Neuronal stem cell (in vitro differentiated cells): ENCODE measurements at regions not wholly inside any gene's neighbourhood (a gene's known extent, or its start where the extent isn't known, plus 50 kb on each side); places are given as distances from the start of the nearest gene placed in this dataset.

ENCODE experiments used
- DNase-seq: peaks from one replicate; pipeline ENCODE4 v3.0.0-alpha.2; 2013; ENCODE audit warnings: low spot score
- H2AFZ ChIP-seq: one replicate; pipeline ENCODE4 v1.6.1; 2013; ENCODE audit warnings: mild to moderate bottlenecking, low read length, inconsistent platforms
- H2AK5ac ChIP-seq: 2 replicates; pipeline ENCODE4 v1.6.1; 2013; ENCODE audit warnings: low read depth, mild to moderate bottlenecking, inconsistent platforms, low read length, moderate library complexity, mixed read lengths
- H2BK120ac ChIP-seq: 2 replicates; pipeline ENCODE4 v1.6.1; 2013; ENCODE audit warnings: low read depth, mild to moderate bottlenecking, inconsistent platforms, low read length, moderate library complexity, mixed read lengths
- H2BK12ac ChIP-seq: one replicate; pipeline ENCODE4 v1.6.1; 2013; ENCODE audit warnings: low read length, inconsistent platforms
- H2BK15ac ChIP-seq: 2 replicates; pipeline ENCODE4 v1.6.1; 2013; ENCODE audit warnings: mild to moderate bottlenecking, low read length, inconsistent platforms, mixed read lengths
- H2BK5ac ChIP-seq: one replicate; pipeline ENCODE4 v1.6.1; 2013; ENCODE audit warnings: inconsistent platforms, mild to moderate bottlenecking, low read length, moderate library complexity
- H3K14ac ChIP-seq: one replicate; pipeline ENCODE4 v1.6.1; 2013; ENCODE audit warnings: low read length, inconsistent platforms
- H3K18ac ChIP-seq: 2 replicates; pipeline ENCODE4 v1.6.1; 2013; ENCODE audit warnings: low read length, inconsistent platforms
- H3K23ac ChIP-seq: 2 replicates; pipeline ENCODE4 v1.6.1; 2013; ENCODE audit warnings: low read depth, mild to moderate bottlenecking, mixed read lengths, low read length, inconsistent platforms; ENCODE audit not compliant: poor library complexity
- H3K27ac ChIP-seq: replicated peaks from 3 replicates; pipeline ENCODE4 v1.5.1; 2013; ENCODE audit warnings: low read length, inconsistent platforms
- H3K27me3 ChIP-seq, 3 experiments: 2 replicates each; pipeline ENCODE4 v1.6.1; 2013; ENCODE audit warnings: low read length in 3 of 3, mild to moderate bottlenecking in 2 of 3, inconsistent platforms in 1 of 3, low read depth in 1 of 3, mixed read lengths in 1 of 3, moderate library complexity in 1 of 3; ENCODE audit not compliant: control insufficient read depth in 3 of 3, insufficient read depth in 3 of 3
- H3K36me3 ChIP-seq, 2 donors: replicated peaks in 1 of 2; 2 replicates each; pipeline ENCODE4 v1.6.1; 2013; ENCODE audit warnings: low read length in 2 of 2; ENCODE audit not compliant: control insufficient read depth in 2 of 2, insufficient read depth in 2 of 2
- H3K4ac ChIP-seq: 2 replicates; pipeline ENCODE4 v1.6.1; 2013; ENCODE audit warnings: inconsistent platforms, mild to moderate bottlenecking, low read length, moderate library complexity
- H3K4me1 ChIP-seq, 2 donors: 1 replicate in 1 of 2; 2 replicates in 1 of 2; pipeline ENCODE4 v1.6.1; 2013; ENCODE audit warnings: low read length in 2 of 2, low read depth in 1 of 2; ENCODE audit not compliant: control insufficient read depth in 2 of 2, insufficient read depth in 1 of 2
- H3K4me2 ChIP-seq: one replicate; pipeline ENCODE4 v1.6.1; 2013; ENCODE audit warnings: mild to moderate bottlenecking, low read length, inconsistent platforms; ENCODE audit not compliant: insufficient read depth, poor library complexity, severe bottlenecking
- H3K4me3 ChIP-seq, 2 donors: 2 replicates each; pipeline ENCODE4 v1.5.1; 2013; ENCODE audit warnings: low read length in 2 of 2, mild to moderate bottlenecking in 2 of 2, inconsistent platforms in 1 of 2, moderate library complexity in 1 of 2
- H3K79me1 ChIP-seq: one replicate; pipeline ENCODE4 v1.6.1; 2013; ENCODE audit warnings: low read depth, mild to moderate bottlenecking, inconsistent platforms, low read length, moderate library complexity
- H3K9ac ChIP-seq: one replicate; pipeline ENCODE4 v1.6.1; 2013; ENCODE audit warnings: mild to moderate bottlenecking, low read depth, low read length, inconsistent platforms; ENCODE audit not compliant: poor library complexity
- H3K9me3 ChIP-seq, 2 donors: replicated peaks in 1 of 2; 2 replicates each; pipeline versions ENCODE3 to v1.6.1; 2013; ENCODE audit warnings: low read length in 2 of 2, mild to moderate bottlenecking in 2 of 2, inconsistent platforms in 1 of 2, low read depth in 1 of 2, mixed read lengths in 1 of 2, moderate library complexity in 1 of 2; ENCODE audit not compliant: control insufficient read depth in 2 of 2, insufficient read depth in 1 of 2
- H4K8ac ChIP-seq: one replicate; pipeline ENCODE4 v1.6.1; 2013; ENCODE audit warnings: low read depth, mild to moderate bottlenecking, inconsistent platforms, low read length, moderate library complexity
- H4K91ac ChIP-seq: one replicate; pipeline ENCODE4 v1.6.1; 2013; ENCODE audit warnings: low read length, low read depth, mild to moderate bottlenecking, inconsistent platforms; ENCODE audit not compliant: poor library complexity
- WGBS, 2 donors: extraction: QIAGEN DNeasy Blood & Tissue Kit; methylation state at CpG; one replicate each; pipeline ENCODE4 v1.1.7; 2013; ENCODE audit warnings: missing lambda C conversion rate in 2 of 2, mixed read lengths in 1 of 2; ENCODE audit not compliant: insufficient read length in 2 of 2, insufficient replicate concordance in 1 of 2; ENCODE audit errors: extremely low coverage in 2 of 2; 5-methylcytosine and 5-hydroxymethylcytosine counted together

- no peak overlapping the region for H2AFZ ChIP-seq
- WGBS, 2 donors: no CpG with 5 or more reads among the region's 6 CpGs
- H3K79me1 ChIP-seq: no peaks in the 10 kb centered on the region
- H2BK5ac ChIP-seq: no peak overlapping the region
- no peaks in the 10 kb centered on the region for H3K9me3 ChIP-seq
- H4K91ac ChIP-seq: no peak overlapping the region
- H3K27ac ChIP-seq: no peak overlapping the region
- H4K8ac ChIP-seq: no peak overlapping the region
- H3K4ac ChIP-seq: no peak overlapping the region
- no peak overlapping the region for H3K14ac ChIP-seq
- no peak overlapping the region for H3K9ac ChIP-seq
- no peaks in the 10 kb centered on the region for H3K36me3 ChIP-seq
- H3K4me3 ChIP-seq: no peak overlapping the region
- no peak overlapping the region for H3K18ac ChIP-seq
- no peak overlapping the region for H3K23ac ChIP-seq
- no peak overlapping the region for H2BK15ac ChIP-seq
- no peak overlapping the region for H3K4me2 ChIP-seq
- H2BK12ac ChIP-seq: no peak overlapping the region
- H2AK5ac ChIP-seq: no peak overlapping the region
- no peaks in the 10 kb centered on the region for H3K4me1 ChIP-seq
- DNase-seq: no peak
- H3K27me3 ChIP-seq: no peaks in the 10 kb centered on the region
- no peak overlapping the region for H2BK120ac ChIP-seq
Observed at GRCh38 chr18:75926811-75927210, 499.3 kb upstream of the SMIM21 start.

GRCh38 chr18:75923169-75923568 is 495.7 kb upstream of the SMIM21 start:
- Histone ChIP-seq H3K4me1 (no peaks in the 10 kb centered on the region), H2BK120ac (no peak overlapping the region), H2AFZ (no peak overlapping the region), H3K27ac (no peak overlapping the region), H3K9ac (no peak overlapping the region), H3K18ac (no peak overlapping the region), H3K14ac (no peak overlapping the region), H3K79me1 (no peaks in the 10 kb centered on the region), H3K36me3 (no peaks in the 10 kb centered on the region), H4K91ac (no peak overlapping the region), H3K4me3 (no peak overlapping the region), H2BK15ac (no peak overlapping the region), H2AK5ac (no peak overlapping the region), H3K27me3 (peaks cover 0 to 5% (median 0%) of the 10 kb centered on the region in 3 experiments), H4K8ac (no peak overlapping the region), H3K23ac (no peak overlapping the region), H2BK12ac (no peak overlapping the region), H3K4me2 (no peak overlapping the region), H3K9me3 (no peaks in the 10 kb centered on the region), H3K4ac (no peak overlapping the region), H2BK5ac (no peak overlapping the region)
- no CpG with 5 or more reads among the region's 4 CpGs for WGBS, 2 donors
- DNase-seq: no peak

- Histone ChIP-seq H3K9ac (peak overlapping the region; percentile 54), H3K79me1 (no peaks in the 10 kb centered on the region), H2AK5ac (peak overlapping the region; percentile 93), H3K36me3 (no peaks in the 10 kb centered on the region), H3K18ac (peak overlapping the region; percentile 85), H3K27me3 (peaks cover 0 to 38% (median 0%) of the 10 kb centered on the region in 3 experiments), H4K91ac (no peak overlapping the region), H2AFZ (peak overlapping the region; percentile 88), H3K9me3 (no peaks in the 10 kb centered on the region), H2BK5ac (no peak overlapping the region), H4K8ac (no peak overlapping the region), H3K4me1 (peaks cover 0 to 3% of the 10 kb centered on the region in 2 donors), H2BK120ac (no peak overlapping the region), H3K27ac (no peak overlapping the region), H2BK15ac (peak overlapping the region; percentile 65), H2BK12ac (no peak overlapping the region), H3K4me3 (peak overlapping the region; percentile 33 to 55), H3K23ac (no peak overlapping the region), H3K4me2 (peak overlapping the region; percentile 75), H3K14ac (no peak overlapping the region), H3K4ac (no peak overlapping the region)
- no peak for DNase-seq
- WGBS, 2 donors: no CpG with 5 or more reads among the region's 18 CpGs
Observed at GRCh38 chr18:75916624-75916982, 489.1 kb upstream of the SMIM21 start.

- no peak overlapping the region for H2BK120ac ChIP-seq
- H3K36me3 ChIP-seq: no peaks in the 10 kb centered on the region
- H3K9ac ChIP-seq: peak overlapping the region; percentile 64
- H3K4ac ChIP-seq: no peak overlapping the region
- H3K23ac ChIP-seq: peak overlapping the region; percentile 63
- peak overlapping the region; percentile 88 for H2AFZ ChIP-seq
- no peak overlapping the region for H2BK5ac ChIP-seq
- H3K4me3 ChIP-seq: peak overlapping the region; percentile 33 to 88
- H3K4me2 ChIP-seq: peak overlapping the region; percentile 75
- no peak overlapping the region for H3K27ac ChIP-seq
- no peak overlapping the region for H2AK5ac ChIP-seq
- peak; percentile 84 for DNase-seq
- peaks cover 0 to 3% of the 10 kb centered on the region in 2 donors for H3K4me1 ChIP-seq
- H3K9me3 ChIP-seq: no peaks in the 10 kb centered on the region
- H2BK12ac ChIP-seq: no peak overlapping the region
- no peak overlapping the region for H3K14ac ChIP-seq
- no peaks in the 10 kb centered on the region for H3K79me1 ChIP-seq
- no peak overlapping the region for H4K91ac ChIP-seq
- H2BK15ac ChIP-seq: no peak overlapping the region
- WGBS, 2 donors: no CpG with 5 or more reads among the region's 77 CpGs
- peak overlapping the region; percentile 96 for H3K18ac ChIP-seq
- H4K8ac ChIP-seq: no peak overlapping the region
- H3K27me3 ChIP-seq: peaks cover 0 to 38% (median 0%) of the 10 kb centered on the region in 3 experiments
Observed at GRCh38 chr18:75915941-75916623, 488.6 kb upstream of the SMIM21 start.
